NCI-H345 (cell line): ENCODE measurements at regions not wholly inside any gene's neighbourhood (a gene's known extent, or its start where the extent isn't known, plus 50 kb on each side); places are given as distances from the start of the nearest gene placed in this dataset.
A peak's percentile ranks its signal among the peaks of the same experiment; 100 is the strongest.

Experiments used
- DNase-seq: peaks from one replicate; lab custom pipeline; 2025; lab: John Stamatoyannopoulos, UW

GRCh38 chr12:115355301-115355700 lies 671.3 kb upstream of the TBX3 start:
- no peak for DNase-seq

GRCh38 chr12:115354007-115354890 lies 670.3 kb upstream of the TBX3 start:
- DNase-seq, result no peak

GRCh38 chr12:115353467-115353866 lies 669.5 kb upstream of the TBX3 start:
- DNase-seq, result no peak

GRCh38 chr12:115351514-115352077 lies 667.6 kb upstream of the TBX3 start:
- DNase-seq, result no peak

- DNase-seq, result no peak
These were observed 665.7 kb upstream of the TBX3 start for GRCh38 chr12:115349711-115350110.

- DNase-seq, result no peak
These were observed 664.3 kb upstream of the TBX3 start for GRCh38 chr12:115348301-115348700.

- DNase-seq, result no peak
These were observed 659.6 kb upstream of the TBX3 start for GRCh38 chr12:115343601-115344000.

GRCh38 chr12:115343008-115343407 lies 659.0 kb upstream of the TBX3 start:
- DNase-seq, result no peak

GRCh38 chr12:115341442-115341841 lies 657.5 kb upstream of the TBX3 start:
- no peak for DNase-seq

- DNase-seq, result no peak
These were observed 654.8 kb upstream of the TBX3 start for GRCh38 chr12:115338566-115339294.

GRCh38 chr12:115337693-115338543 lies 653.9 kb upstream of the TBX3 start:
- peak; percentile 14 for DNase-seq

GRCh38 chr12:115336506-115336905 lies 652.5 kb upstream of the TBX3 start:
- no peak for DNase-seq

- no peak for DNase-seq
These were observed 651.6 kb upstream of the TBX3 start for GRCh38 chr12:115335594-115335993.

GRCh38 chr12:115335048-115335447 lies 651.1 kb upstream of the TBX3 start:
- no peak for DNase-seq

- no peak for DNase-seq
These were observed 649.0 kb upstream of the TBX3 start for GRCh38 chr12:115332945-115333344.

GRCh38 chr12:115325858-115326257 lies 641.9 kb upstream of the TBX3 start:
- no peak for DNase-seq

GRCh38 chr12:115324949-115325593 lies 641.1 kb upstream of the TBX3 start:
- DNase-seq, result no peak

GRCh38 chr12:115323223-115323905 lies 639.4 kb upstream of the TBX3 start:
- no peak for DNase-seq

GRCh38 chr12:115322275-115322674 lies 638.3 kb upstream of the TBX3 start:
- DNase-seq, result no peak

GRCh38 chr12:115320967-115321366 lies 637.0 kb upstream of the TBX3 start:
- no peak for DNase-seq

- no peak for DNase-seq
These were observed 636.5 kb upstream of the TBX3 start for GRCh38 chr12:115320451-115320850.
